ENCODE measurements at regions not wholly inside any gene's neighbourhood (a gene's known extent, or its start where the extent isn't known, plus 50 kb on each side); places are given as distances from the start of the nearest gene placed in this dataset.

DNA sequence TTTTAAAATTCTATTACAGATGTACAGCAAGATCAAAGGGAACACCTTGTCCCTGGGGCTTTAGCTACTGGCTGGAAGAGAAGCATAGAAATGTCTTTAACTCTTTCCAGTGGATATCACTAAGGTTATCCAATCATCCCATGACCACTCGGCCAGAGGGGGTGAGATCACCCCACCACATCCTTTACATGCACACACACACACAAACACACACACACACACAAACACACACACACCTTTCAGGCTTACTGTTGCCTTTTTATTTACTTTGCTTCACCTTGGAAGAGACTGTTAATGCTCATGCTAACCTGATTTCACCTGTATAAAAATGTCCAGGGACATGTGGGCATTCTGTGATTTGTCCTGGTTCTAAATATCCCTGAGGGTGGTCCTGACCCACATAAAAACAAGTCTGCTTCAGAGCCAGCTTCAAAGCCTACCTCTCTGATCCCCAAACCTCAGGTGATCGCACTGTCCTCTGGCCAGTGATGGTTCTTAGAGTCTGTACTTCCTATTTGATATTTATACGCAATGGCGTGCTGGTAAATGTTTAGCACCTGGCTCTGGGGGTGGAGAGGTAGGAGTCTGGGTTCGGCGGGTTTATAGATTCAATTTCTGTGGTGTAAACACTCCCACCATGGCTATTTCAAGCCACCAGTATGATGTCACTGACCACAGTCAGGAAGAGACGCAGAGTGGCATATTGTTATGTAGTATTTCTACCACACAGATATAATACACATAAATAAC lies 166.1 kb upstream of the EEA1 start:
- Histone ChIP-seq H3K79me1 (ENCODE audit: low read length) (no peaks in the 10 kb centered on the region), H4K8ac (ENCODE audit: low read depth, low read length) (no peak overlapping the region), H2BK5ac (ENCODE audit: low read depth, low read length, poor library complexity) (no peak overlapping the region), H3K4me3 (ENCODE audit: low read depth, low read length) (no peak overlapping the region), H3K9ac (ENCODE audit: low read length) (no peak overlapping the region), H3K4ac (ENCODE audit: low read depth, low read length) (no peak overlapping the region), H3K27me3 (ENCODE audit: insufficient read depth, low read length) (no peaks in the 10 kb centered on the region), H3K27ac (ENCODE audit: low read depth, low read length) (no peak overlapping the region), H3K36me3 (ENCODE audit: control insufficient read depth in 1 of 2, insufficient read depth in 2 of 2, low read length in 2 of 2) (no peaks in the 10 kb centered on the region), H2AFZ (ENCODE audit: insufficient read depth, low read length, poor library complexity) (no peak overlapping the region), H3K9me3 (ENCODE audit: insufficient read depth, low read depth, low read length) (no peaks in the 10 kb centered on the region), H3K23ac (ENCODE audit: low read length) (no peak overlapping the region), H2AK5ac (ENCODE audit: low read length) (no peak overlapping the region), H3K79me2 (ENCODE audit: control insufficient read depth, insufficient read depth, low read length, poor library complexity) (no peaks in the 10 kb centered on the region), H2BK12ac (ENCODE audit: low read length) (no peak overlapping the region), H3K4me2 (ENCODE audit: low read length) (no peak overlapping the region), H3K18ac (ENCODE audit: low read length) (no peak overlapping the region), H2BK120ac (ENCODE audit: insufficient read depth, low read length, poor library complexity) (no peak overlapping the region), H3K4me1 (ENCODE audit: control insufficient read depth in 1 of 2, insufficient read depth in 2 of 2, low read length in 2 of 2) (no peaks in the 10 kb centered on the region), H4K91ac (ENCODE audit: low read depth, low read length) (no peak overlapping the region), H3K14ac (ENCODE audit: low read length) (no peak overlapping the region), H4K12ac (ENCODE audit: low read depth, low read length) (no peak overlapping the region)
- no CpG with 5 or more reads among the region's 7 CpGs for WGBS (ENCODE audit: extremely low coverage, insufficient coverage, insufficient read length)
- no peak for DNase-seq

DNA sequence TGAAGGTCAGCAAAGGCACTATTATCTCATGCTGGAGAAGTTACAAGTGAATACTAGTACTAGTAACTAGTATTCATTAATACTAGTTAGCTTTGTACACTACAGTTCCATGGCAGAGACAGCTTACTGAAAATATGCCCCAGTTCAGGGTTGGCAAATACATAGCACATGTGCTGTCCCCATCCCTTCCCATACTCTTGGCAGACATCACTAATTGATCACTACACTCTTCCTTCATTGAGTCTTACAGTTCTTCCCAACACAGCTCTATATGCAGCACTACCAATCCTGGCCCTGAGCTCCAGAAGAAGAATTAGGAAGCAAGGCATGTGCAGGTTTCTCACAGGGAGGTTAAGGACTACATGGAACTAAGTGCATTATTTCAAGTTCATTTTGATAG lies 168.3 kb upstream of the EEA1 start:
- Histone ChIP-seq H3K79me1 (ENCODE audit: low read length) (peaks cover 2% of the 10 kb centered on the region), H2BK12ac (ENCODE audit: low read length) (no peak overlapping the region), H3K9ac (ENCODE audit: low read length) (no peak overlapping the region), H3K9me3 (ENCODE audit: insufficient read depth, low read depth, low read length) (no peaks in the 10 kb centered on the region), H3K4me3 (ENCODE audit: low read depth, low read length) (no peak overlapping the region), H2BK120ac (ENCODE audit: insufficient read depth, low read length, poor library complexity) (no peak overlapping the region), H3K14ac (ENCODE audit: low read length) (no peak overlapping the region), H3K4me1 (ENCODE audit: control insufficient read depth in 1 of 2, insufficient read depth in 2 of 2, low read length in 2 of 2) (no peaks in the 10 kb centered on the region), H2BK5ac (ENCODE audit: low read depth, low read length, poor library complexity) (no peak overlapping the region), H3K79me2 (ENCODE audit: control insufficient read depth, insufficient read depth, low read length, poor library complexity) (no peaks in the 10 kb centered on the region), H2AFZ (ENCODE audit: insufficient read depth, low read length, poor library complexity) (no peak overlapping the region), H4K8ac (ENCODE audit: low read depth, low read length) (no peak overlapping the region), H4K12ac (ENCODE audit: low read depth, low read length) (no peak overlapping the region), H3K23ac (ENCODE audit: low read length) (no peak overlapping the region), H3K27me3 (ENCODE audit: insufficient read depth, low read length) (no peaks in the 10 kb centered on the region), H3K36me3 (ENCODE audit: control insufficient read depth in 1 of 2, insufficient read depth in 2 of 2, low read length in 2 of 2) (no peaks in the 10 kb centered on the region), H3K4ac (ENCODE audit: low read depth, low read length) (no peak overlapping the region), H3K18ac (ENCODE audit: low read length) (no peak overlapping the region), H2AK5ac (ENCODE audit: low read length) (no peak overlapping the region), H3K4me2 (ENCODE audit: low read length) (no peak overlapping the region), H3K27ac (ENCODE audit: low read depth, low read length) (no peak overlapping the region), H4K91ac (ENCODE audit: low read depth, low read length) (no peak overlapping the region)
- no peak for DNase-seq

DNA sequence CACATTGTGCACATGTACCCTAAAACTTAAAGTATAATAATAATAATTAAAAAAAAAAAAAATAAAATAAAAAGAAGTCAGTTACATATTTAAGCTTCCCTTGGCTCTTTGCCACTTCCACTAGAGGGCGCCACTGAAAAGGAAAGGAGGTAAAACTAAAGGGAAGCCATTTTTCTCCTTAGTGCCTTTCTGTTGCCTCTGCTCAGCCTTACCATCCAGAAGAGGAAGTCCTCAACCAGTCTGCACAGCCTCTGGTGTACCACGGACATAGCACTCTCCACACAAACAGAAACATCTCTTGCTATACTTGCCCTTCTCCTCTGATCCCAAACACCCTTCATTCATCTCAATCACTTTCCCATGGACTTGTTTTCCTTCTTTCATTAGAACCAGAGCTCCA lies 169.0 kb upstream of the EEA1 start:
- H3K23ac ChIP-seq (ENCODE audit: low read length): no peak overlapping the region
- peaks cover 2% of the 10 kb centered on the region for H3K79me1 ChIP-seq (ENCODE audit: low read length)
- peak; percentile 62 to 88 for DNase-seq
- no peak overlapping the region for H2AK5ac ChIP-seq (ENCODE audit: low read length)
- no peak overlapping the region for H3K9ac ChIP-seq (ENCODE audit: low read length)
- H3K18ac ChIP-seq (ENCODE audit: low read length): no peak overlapping the region
- no peak overlapping the region for H3K4ac ChIP-seq (ENCODE audit: low read depth, low read length)
- H3K36me3 ChIP-seq (ENCODE audit: control insufficient read depth in 1 of 2, insufficient read depth in 2 of 2, low read length in 2 of 2): no peaks in the 10 kb centered on the region
- H3K4me2 ChIP-seq (ENCODE audit: low read length): no peak overlapping the region
- no peak overlapping the region for H2BK120ac ChIP-seq (ENCODE audit: insufficient read depth, low read length, poor library complexity)
- H4K12ac ChIP-seq (ENCODE audit: low read depth, low read length): no peak overlapping the region
- H3K79me2 ChIP-seq (ENCODE audit: control insufficient read depth, insufficient read depth, low read length, poor library complexity): no peaks in the 10 kb centered on the region
- H3K4me3 ChIP-seq (ENCODE audit: low read depth, low read length): no peak overlapping the region
- no CpG with 5 or more reads among the region's 2 CpGs for WGBS (ENCODE audit: extremely low coverage, insufficient coverage, insufficient read length)
- no peak overlapping the region for H3K27ac ChIP-seq (ENCODE audit: low read depth, low read length)
- H2AFZ ChIP-seq (ENCODE audit: insufficient read depth, low read length, poor library complexity): no peak overlapping the region
- H4K91ac ChIP-seq (ENCODE audit: low read depth, low read length): no peak overlapping the region
- H3K14ac ChIP-seq (ENCODE audit: low read length): no peak overlapping the region
- H4K8ac ChIP-seq (ENCODE audit: low read depth, low read length): no peak overlapping the region
- H3K9me3 ChIP-seq (ENCODE audit: insufficient read depth, low read depth, low read length): no peaks in the 10 kb centered on the region
- H3K4me1 ChIP-seq (ENCODE audit: control insufficient read depth in 1 of 2, insufficient read depth in 2 of 2, low read length in 2 of 2): no peaks in the 10 kb centered on the region
- no peaks in the 10 kb centered on the region for H3K27me3 ChIP-seq (ENCODE audit: insufficient read depth, low read length)
- H2BK12ac ChIP-seq (ENCODE audit: low read length): no peak overlapping the region
- no peak overlapping the region for H2BK5ac ChIP-seq (ENCODE audit: low read depth, low read length, poor library complexity)

DNA sequence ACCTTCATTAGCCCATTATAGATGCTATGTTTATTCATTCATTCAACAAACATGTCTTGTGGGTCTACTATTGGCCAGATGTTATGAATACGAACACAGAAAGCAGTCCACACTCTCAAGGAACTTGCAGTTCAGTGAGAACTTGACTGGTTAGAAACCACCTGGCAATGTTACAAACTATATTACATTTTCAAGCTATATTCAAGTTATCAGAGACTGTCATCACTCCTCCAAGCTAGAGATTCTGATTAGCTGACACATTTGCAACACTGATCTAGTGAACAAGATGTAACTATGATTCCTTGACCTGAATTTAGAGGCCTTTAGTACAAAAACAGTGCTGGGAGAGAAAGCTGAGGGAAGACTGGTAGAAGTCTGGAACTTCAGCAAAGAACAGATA lies 170.7 kb upstream of the EEA1 start:
- Histone ChIP-seq H4K12ac (ENCODE audit: low read depth, low read length) (no peak overlapping the region), H3K9ac (ENCODE audit: low read length) (no peak overlapping the region), H2BK120ac (ENCODE audit: insufficient read depth, low read length, poor library complexity) (no peak overlapping the region), H2AFZ (ENCODE audit: insufficient read depth, low read length, poor library complexity) (no peak overlapping the region), H4K91ac (ENCODE audit: low read depth, low read length) (no peak overlapping the region), H3K23ac (ENCODE audit: low read length) (no peak overlapping the region), H3K9me3 (ENCODE audit: insufficient read depth, low read depth, low read length) (no peaks in the 10 kb centered on the region), H3K14ac (ENCODE audit: low read length) (no peak overlapping the region), H2BK12ac (ENCODE audit: low read length) (no peak overlapping the region), H3K4me2 (ENCODE audit: low read length) (no peak overlapping the region), H2BK5ac (ENCODE audit: low read depth, low read length, poor library complexity) (no peak overlapping the region), H3K27ac (ENCODE audit: low read depth, low read length) (no peak overlapping the region), H2AK5ac (ENCODE audit: low read length) (no peak overlapping the region), H3K79me2 (ENCODE audit: control insufficient read depth, insufficient read depth, low read length, poor library complexity) (no peaks in the 10 kb centered on the region), H3K79me1 (ENCODE audit: low read length) (peaks cover 2% of the 10 kb centered on the region), H4K8ac (ENCODE audit: low read depth, low read length) (no peak overlapping the region), H3K4ac (ENCODE audit: low read depth, low read length) (no peak overlapping the region), H3K4me1 (ENCODE audit: control insufficient read depth in 1 of 2, insufficient read depth in 2 of 2, low read length in 2 of 2) (no peaks in the 10 kb centered on the region), H3K36me3 (ENCODE audit: control insufficient read depth in 1 of 2, insufficient read depth in 2 of 2, low read length in 2 of 2) (no peaks in the 10 kb centered on the region), H3K18ac (ENCODE audit: low read length) (no peak overlapping the region), H3K27me3 (ENCODE audit: insufficient read depth, low read length) (no peaks in the 10 kb centered on the region), H3K4me3 (ENCODE audit: low read depth, low read length) (no peak overlapping the region)
- no CpG with 5 or more reads among the region's 1 CpG for WGBS (ENCODE audit: extremely low coverage, insufficient coverage, insufficient read length)
- no peak for DNase-seq
